ENCODE measurements at regions not wholly inside any gene's neighbourhood (a gene's known extent, or its start where the extent isn't known, plus 50 kb on each side); places are given as distances from the start of the nearest gene placed in this dataset.

DNA sequence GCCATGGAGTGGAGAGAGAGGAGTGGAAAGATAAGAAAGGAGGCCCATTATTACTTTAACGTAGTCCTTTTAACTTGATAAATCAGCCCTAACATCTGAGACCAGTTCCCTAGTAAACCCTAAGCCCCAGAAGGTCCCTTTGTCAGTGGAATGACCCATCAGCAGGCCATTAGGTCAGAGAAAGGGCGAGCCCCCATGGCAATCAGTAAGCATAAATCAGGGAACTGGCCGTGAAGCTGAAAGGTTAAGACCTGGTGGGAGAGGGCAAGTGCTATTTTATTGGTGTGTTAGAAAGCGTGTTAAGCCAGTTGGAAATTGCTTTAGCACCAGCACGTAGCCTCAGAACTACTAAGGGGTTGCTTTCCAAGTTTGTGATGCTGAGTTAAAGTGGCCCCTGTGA is 708.0 kb downstream of the BCL11B start:
- H4K20me1 ChIP-seq (ENCODE audit: insufficient read depth) = no peaks in the 10 kb centered on the region
- H3K4me2 ChIP-seq (ENCODE audit: low read length) = no peak overlapping the region
- H3K79me2 ChIP-seq (replicated peaks; ENCODE audit: insufficient read depth, low read length) = no peaks in the 10 kb centered on the region
- H3K36me3 ChIP-seq (ENCODE audit: insufficient read depth, low read length) = no peaks in the 10 kb centered on the region
- H2AFZ ChIP-seq (ENCODE audit: low read depth, low read length) = no peak overlapping the region
- H3K27ac ChIP-seq (ENCODE audit: low read length) = no peak overlapping the region
- no peak overlapping the region for H3K4me3 ChIP-seq (ENCODE audit: low read length)
- no peak for TF ChIP-seq MXI1 (conservative IDR thresholded peaks at IDR 0.05; ENCODE audit: poor library complexity, severe bottlenecking)
- no peak for TF ChIP-seq EP300 (conservative IDR thresholded peaks at IDR 0.05; ENCODE audit: poor library complexity, severe bottlenecking)
- TF ChIP-seq POLR2AphosphoS5 (IDR thresholded peaks at IDR 0.05) = no peak
- no peak for TF ChIP-seq SMC3 (conservative IDR thresholded peaks at IDR 0.05; ENCODE audit: poor library complexity)
- TF ChIP-seq, protein P1, sequence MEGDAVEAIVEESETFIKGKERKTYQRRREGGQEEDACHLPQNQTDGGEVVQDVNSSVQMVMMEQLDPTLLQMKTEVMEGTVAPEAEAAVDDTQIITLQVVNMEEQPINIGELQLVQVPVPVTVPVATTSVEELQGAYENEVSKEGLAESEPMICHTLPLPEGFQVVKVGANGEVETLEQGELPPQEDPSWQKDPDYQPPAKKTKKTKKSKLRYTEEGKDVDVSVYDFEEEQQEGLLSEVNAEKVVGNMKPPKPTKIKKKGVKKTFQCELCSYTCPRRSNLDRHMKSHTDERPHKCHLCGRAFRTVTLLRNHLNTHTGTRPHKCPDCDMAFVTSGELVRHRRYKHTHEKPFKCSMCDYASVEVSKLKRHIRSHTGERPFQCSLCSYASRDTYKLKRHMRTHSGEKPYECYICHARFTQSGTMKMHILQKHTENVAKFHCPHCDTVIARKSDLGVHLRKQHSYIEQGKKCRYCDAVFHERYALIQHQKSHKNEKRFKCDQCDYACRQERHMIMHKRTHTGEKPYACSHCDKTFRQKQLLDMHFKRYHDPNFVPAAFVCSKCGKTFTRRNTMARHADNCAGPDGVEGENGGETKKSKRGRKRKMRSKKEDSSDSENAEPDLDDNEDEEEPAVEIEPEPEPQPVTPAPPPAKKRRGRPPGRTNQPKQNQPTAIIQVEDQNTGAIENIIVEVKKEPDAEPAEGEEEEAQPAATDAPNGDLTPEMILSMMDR (IDR thresholded peaks at IDR 0.05; ENCODE audit: poor library complexity, severe bottlenecking) = no peak
- TF ChIP-seq, protein P2, sequence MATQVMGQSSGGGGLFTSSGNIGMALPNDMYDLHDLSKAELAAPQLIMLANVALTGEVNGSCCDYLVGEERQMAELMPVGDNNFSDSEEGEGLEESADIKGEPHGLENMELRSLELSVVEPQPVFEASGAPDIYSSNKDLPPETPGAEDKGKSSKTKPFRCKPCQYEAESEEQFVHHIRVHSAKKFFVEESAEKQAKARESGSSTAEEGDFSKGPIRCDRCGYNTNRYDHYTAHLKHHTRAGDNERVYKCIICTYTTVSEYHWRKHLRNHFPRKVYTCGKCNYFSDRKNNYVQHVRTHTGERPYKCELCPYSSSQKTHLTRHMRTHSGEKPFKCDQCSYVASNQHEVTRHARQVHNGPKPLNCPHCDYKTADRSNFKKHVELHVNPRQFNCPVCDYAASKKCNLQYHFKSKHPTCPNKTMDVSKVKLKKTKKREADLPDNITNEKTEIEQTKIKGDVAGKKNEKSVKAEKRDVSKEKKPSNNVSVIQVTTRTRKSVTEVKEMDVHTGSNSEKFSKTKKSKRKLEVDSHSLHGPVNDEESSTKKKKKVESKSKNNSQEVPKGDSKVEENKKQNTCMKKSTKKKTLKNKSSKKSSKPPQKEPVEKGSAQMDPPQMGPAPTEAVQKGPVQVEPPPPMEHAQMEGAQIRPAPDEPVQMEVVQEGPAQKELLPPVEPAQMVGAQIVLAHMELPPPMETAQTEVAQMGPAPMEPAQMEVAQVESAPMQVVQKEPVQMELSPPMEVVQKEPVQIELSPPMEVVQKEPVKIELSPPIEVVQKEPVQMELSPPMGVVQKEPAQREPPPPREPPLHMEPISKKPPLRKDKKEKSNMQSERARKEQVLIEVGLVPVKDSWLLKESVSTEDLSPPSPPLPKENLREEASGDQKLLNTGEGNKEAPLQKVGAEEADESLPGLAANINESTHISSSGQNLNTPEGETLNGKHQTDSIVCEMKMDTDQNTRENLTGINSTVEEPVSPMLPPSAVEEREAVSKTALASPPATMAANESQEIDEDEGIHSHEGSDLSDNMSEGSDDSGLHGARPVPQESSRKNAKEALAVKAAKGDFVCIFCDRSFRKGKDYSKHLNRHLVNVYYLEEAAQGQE (IDR thresholded peaks at IDR 0.05; ENCODE audit: borderline replicate concordance) = no peak
- TF ChIP-seq EZH2 (IDR thresholded peaks at IDR 0.05; ENCODE audit: borderline replicate concordance, insufficient read depth, low read length, poor library complexity, severe bottlenecking) = no peak
- TF ChIP-seq TAF1 (IDR thresholded peaks at IDR 0.05; ENCODE audit: low read depth) = no peak
- no peak for TF ChIP-seq RAD21 (conservative IDR thresholded peaks at IDR 0.05)
- H3K9me3 ChIP-seq (ENCODE audit: low read length) = no peaks in the 10 kb centered on the region
- no peaks in the 10 kb centered on the region for H3F3A ChIP-seq (ENCODE audit: insufficient read depth, low read length, poor library complexity, severe bottlenecking)
- no peaks in the 10 kb centered on the region for H3K9me2 ChIP-seq (ENCODE audit: insufficient read depth, low read length)
- no peak overlapping the region for H3K9ac ChIP-seq (ENCODE audit: low read length)
- H3K27me3 ChIP-seq (ENCODE audit: insufficient read depth, low read depth, low read length) = no peaks in the 10 kb centered on the region

DNA sequence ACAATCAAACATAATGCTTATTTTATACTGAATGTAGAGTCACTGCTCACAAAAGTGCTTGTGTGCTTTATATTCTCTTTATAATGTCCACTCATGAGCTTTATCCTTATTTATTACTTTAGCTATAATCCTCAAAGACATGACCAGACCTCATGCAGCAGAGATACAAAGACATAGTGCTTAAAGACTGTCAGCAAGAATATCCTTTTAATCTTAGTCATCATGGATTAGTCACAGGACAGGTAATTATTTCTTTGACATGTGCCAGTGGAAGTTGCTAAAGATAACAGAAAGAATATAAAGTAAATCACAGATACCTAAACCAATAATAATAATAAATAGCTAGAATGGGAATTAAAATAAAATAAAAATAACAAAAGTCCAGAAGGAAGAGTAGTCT is 707.5 kb downstream of the BCL11B start:
- H3F3A ChIP-seq (ENCODE audit: insufficient read depth, low read length, poor library complexity, severe bottlenecking) = no peaks in the 10 kb centered on the region
- H3K36me3 ChIP-seq (ENCODE audit: insufficient read depth, low read length) = no peaks in the 10 kb centered on the region
- no peak overlapping the region for H3K9ac ChIP-seq (ENCODE audit: low read length)
- H3K9me2 ChIP-seq (ENCODE audit: insufficient read depth, low read length) = no peaks in the 10 kb centered on the region
- TF ChIP-seq, protein P2 (IDR thresholded peaks at IDR 0.05; ENCODE audit: borderline replicate concordance) = no peak
- TF ChIP-seq POLR2AphosphoS5 (IDR thresholded peaks at IDR 0.05) (no peak), EZH2 (IDR thresholded peaks at IDR 0.05; ENCODE audit: borderline replicate concordance, insufficient read depth, low read length, poor library complexity, severe bottlenecking) (no peak), TAF1 (IDR thresholded peaks at IDR 0.05; ENCODE audit: low read depth) (no peak)
- H3K4me2 ChIP-seq (ENCODE audit: low read length) = no peak overlapping the region
- no peaks in the 10 kb centered on the region for H3K79me2 ChIP-seq (replicated peaks; ENCODE audit: insufficient read depth, low read length)
- no peak overlapping the region for H3K4me3 ChIP-seq (ENCODE audit: low read length)
- H3K27ac ChIP-seq (ENCODE audit: low read length) = no peak overlapping the region
- no peak overlapping the region for H2AFZ ChIP-seq (ENCODE audit: low read depth, low read length)
- no peaks in the 10 kb centered on the region for H3K27me3 ChIP-seq (ENCODE audit: insufficient read depth, low read depth, low read length)
- no peaks in the 10 kb centered on the region for H3K9me3 ChIP-seq (ENCODE audit: low read length)
- H4K20me1 ChIP-seq (ENCODE audit: insufficient read depth) = no peaks in the 10 kb centered on the region

Measured in neural cell (in vitro differentiated cells).